Mesendoderm (in vitro differentiated cells): ENCODE measurements at regions not wholly inside any gene's neighbourhood (a gene's known extent, or its start where the extent isn't known, plus 50 kb on each side); places are given as distances from the start of the nearest gene placed in this dataset.

Experiments used
- DNase-seq: peaks from one replicate; pipeline ENCODE4 v3.0.0; 2013
- H2AK5ac ChIP-seq: 2 replicates; pipeline ENCODE4 v1.6.1; 2013; ENCODE audit warnings: low read length, inconsistent platforms
- H2BK120ac ChIP-seq: 2 replicates; pipeline ENCODE4 v1.6.1; 2013; ENCODE audit warnings: low read depth, mild to moderate bottlenecking, low read length, moderate library complexity, mixed read lengths
- H2BK15ac ChIP-seq: replicated peaks from 2 replicates; pipeline ENCODE4 v1.6.1; 2013; ENCODE audit warnings: low read depth, mild to moderate bottlenecking, moderate library complexity
- H2BK5ac ChIP-seq: 2 replicates; pipeline ENCODE4 v1.6.1; 2013; ENCODE audit warnings: low read length, inconsistent platforms
- H3K18ac ChIP-seq: 2 replicates; pipeline ENCODE4 v1.6.1; 2013; ENCODE audit warnings: mild to moderate bottlenecking, low read length, mixed read lengths
- H3K23ac ChIP-seq: one replicate; pipeline ENCODE4 v1.6.1; 2013; ENCODE audit warnings: low read length
- H3K27ac ChIP-seq: 2 replicates; pipeline ENCODE4 v1.5.1; 2013; ENCODE audit warnings: low read depth, mild to moderate bottlenecking, inconsistent platforms, low read length, moderate library complexity
- H3K27me3 ChIP-seq: 2 replicates; pipeline ENCODE4 v1.6.1; 2013; ENCODE audit warnings: low read length, control low read depth, mild to moderate bottlenecking, inconsistent platforms; ENCODE audit not compliant: insufficient read depth, poor library complexity
- H3K36me3 ChIP-seq: 2 replicates; pipeline ENCODE4 v1.6.1; 2013; ENCODE audit warnings: low read length, inconsistent platforms; ENCODE audit not compliant: control insufficient read depth, insufficient read depth
- H3K4ac ChIP-seq: one replicate; pipeline ENCODE4 v1.6.1; 2013; ENCODE audit warnings: low read depth, mild to moderate bottlenecking, low read length, moderate library complexity
- H3K4me1 ChIP-seq: 2 replicates; pipeline ENCODE4 v1.6.1; 2013; ENCODE audit warnings: low read depth, low read length, inconsistent platforms; ENCODE audit not compliant: control insufficient read depth
- H3K4me2 ChIP-seq: 2 replicates; pipeline ENCODE4 v1.6.1; 2013; ENCODE audit warnings: low read length
- H3K4me3 ChIP-seq: 2 replicates; pipeline ENCODE4 v1.5.1; 2013; ENCODE audit warnings: mild to moderate bottlenecking, low read length
- H3K56ac ChIP-seq: one replicate; pipeline ENCODE4 v1.6.1; 2013; ENCODE audit warnings: low read length
- H3K79me1 ChIP-seq: 2 replicates; pipeline ENCODE4 v1.6.1; 2013; ENCODE audit warnings: low read length, inconsistent platforms
- H3K79me2 ChIP-seq: 2 replicates; pipeline ENCODE4 v1.6.1; 2013; ENCODE audit warnings: mild to moderate bottlenecking, low read length; ENCODE audit not compliant: control insufficient read depth, insufficient read depth
- H3K9ac ChIP-seq: 2 replicates; pipeline ENCODE4 v1.6.1; 2013; ENCODE audit warnings: low read length, inconsistent platforms
- H4K5ac ChIP-seq: one replicate; pipeline ENCODE4 v1.6.1; 2013; ENCODE audit warnings: low read length
- H4K8ac ChIP-seq: one replicate; pipeline ENCODE4 v1.6.1; 2013; ENCODE audit warnings: low read depth, mild to moderate bottlenecking, control low read depth, low read length, moderate library complexity
- WGBS: extraction: QIAGEN DNeasy Blood & Tissue Kit; methylation state at CpG from one replicate; pipeline ENCODE4 v1.1.7; 2013; ENCODE audit warnings: low lambda C conversion rate, missing lambda C conversion rate; ENCODE audit not compliant: insufficient coverage; ENCODE audit errors: extremely low coverage; 5-methylcytosine and 5-hydroxymethylcytosine counted together

GRCh38 chr16:65961476-65962143 is 404.9 kb upstream of the CDH5 start:
- Histone ChIP-seq H3K4me3 (no peak overlapping the region), H3K23ac (no peak overlapping the region), H3K79me2 (no peaks in the 10 kb centered on the region), H4K8ac (no peak overlapping the region), H3K4ac (no peak overlapping the region), H3K79me1 (no peaks in the 10 kb centered on the region), H3K27me3 (no peaks in the 10 kb centered on the region), H3K27ac (no peak overlapping the region), H4K5ac (no peak overlapping the region), H2AK5ac (no peak overlapping the region), H3K36me3 (no peaks in the 10 kb centered on the region), H2BK15ac (no peak overlapping the region), H3K18ac (no peak overlapping the region), H3K9ac (no peak overlapping the region), H2BK120ac (no peak overlapping the region), H2BK5ac (no peak overlapping the region), H3K4me1 (peaks cover 8% of the 10 kb centered on the region), H3K56ac (no peak overlapping the region), H3K4me2 (no peak overlapping the region)
- DNase-seq = no peak
- no CpG with 5 or more reads among the region's 4 CpGs for WGBS

GRCh38 chr16:65959983-65960382 is 406.5 kb upstream of the CDH5 start:
- Histone ChIP-seq H3K56ac (no peak overlapping the region), H3K4me3 (no peak overlapping the region)

GRCh38 chr16:65958086-65958485 is 408.4 kb upstream of the CDH5 start:
- Histone ChIP-seq H3K4ac (no peak overlapping the region), H4K8ac (no peak overlapping the region), H3K27me3 (no peaks in the 10 kb centered on the region), H3K79me1 (no peaks in the 10 kb centered on the region), H3K27ac (no peak overlapping the region), H2AK5ac (no peak overlapping the region), H3K18ac (no peak overlapping the region), H3K79me2 (no peaks in the 10 kb centered on the region), H3K9ac (no peak overlapping the region), H4K5ac (no peak overlapping the region), H3K4me3 (no peak overlapping the region), H3K36me3 (no peaks in the 10 kb centered on the region), H3K4me2 (no peak overlapping the region), H2BK15ac (no peak overlapping the region), H3K56ac (no peak overlapping the region), H2BK120ac (no peak overlapping the region), H2BK5ac (no peak overlapping the region), H3K4me1 (peaks cover 8% of the 10 kb centered on the region), H3K23ac (no peak overlapping the region)
- WGBS = no CpG with 5 or more reads among the region's 3 CpGs
- DNase-seq = peak; percentile 18

More at GRCh38 chr16:65959983-65960382, 406.5 kb upstream of the CDH5 start:
- H3K79me2 ChIP-seq = no peaks in the 10 kb centered on the region
- no CpG with 5 or more reads among the region's 2 CpGs for WGBS
- no peak overlapping the region for H2BK120ac ChIP-seq
- H3K27me3 ChIP-seq = no peaks in the 10 kb centered on the region
- no peak overlapping the region for H2AK5ac ChIP-seq
- no peak overlapping the region for H3K23ac ChIP-seq
- H3K79me1 ChIP-seq = no peaks in the 10 kb centered on the region
- H3K4me2 ChIP-seq = no peak overlapping the region
- H3K4ac ChIP-seq = no peak overlapping the region
- H2BK5ac ChIP-seq = no peak overlapping the region
- peaks cover 8% of the 10 kb centered on the region for H3K4me1 ChIP-seq
- no peak overlapping the region for H2BK15ac ChIP-seq
- DNase-seq = no peak
- no peak overlapping the region for H3K27ac ChIP-seq
- H3K9ac ChIP-seq = no peak overlapping the region
- no peaks in the 10 kb centered on the region for H3K36me3 ChIP-seq
- no peak overlapping the region for H4K8ac ChIP-seq
- H3K18ac ChIP-seq = no peak overlapping the region
- H4K5ac ChIP-seq = no peak overlapping the region

DNA sequence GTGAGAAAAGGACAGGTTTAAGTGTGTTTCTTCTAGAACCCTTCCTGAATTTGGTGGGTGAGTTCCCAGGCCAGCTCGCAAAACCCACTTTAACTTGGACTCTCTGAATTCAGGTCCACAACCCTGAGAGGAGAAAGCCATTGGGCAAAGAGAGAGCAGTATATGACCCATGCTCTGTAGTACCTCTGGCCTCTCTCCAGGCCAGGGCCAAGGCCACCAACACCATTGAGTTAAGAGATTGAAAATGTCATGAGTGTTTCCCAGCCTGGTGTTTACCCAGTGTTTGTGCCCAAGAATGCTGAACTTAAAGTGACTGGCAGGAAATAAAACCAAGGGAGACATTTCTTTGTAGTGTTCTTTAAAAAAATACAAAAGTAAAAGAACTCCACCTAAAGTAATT is 410.4 kb upstream of the CDH5 start:
- Histone ChIP-seq H3K4me2 (no peak overlapping the region), H3K4me1 (peaks cover 8% of the 10 kb centered on the region), H4K8ac (no peak overlapping the region), H3K18ac (no peak overlapping the region), H3K4ac (no peak overlapping the region), H3K36me3 (no peaks in the 10 kb centered on the region), H2BK5ac (no peak overlapping the region), H3K27me3 (no peaks in the 10 kb centered on the region), H3K23ac (no peak overlapping the region), H3K9ac (no peak overlapping the region), H2AK5ac (no peak overlapping the region), H2BK120ac (no peak overlapping the region), H3K27ac (no peak overlapping the region), H3K56ac (no peak overlapping the region), H3K79me2 (no peaks in the 10 kb centered on the region), H3K4me3 (no peak overlapping the region), H4K5ac (no peak overlapping the region), H3K79me1 (no peaks in the 10 kb centered on the region), H2BK15ac (no peak overlapping the region)
- no peak for DNase-seq
- no CpG with 5 or more reads among the region's 1 CpG for WGBS

- no peak overlapping the region for H2BK15ac ChIP-seq
- H3K9ac ChIP-seq = no peak overlapping the region
- no peak overlapping the region for H4K8ac ChIP-seq
- no peaks in the 10 kb centered on the region for H3K79me2 ChIP-seq
- no peak overlapping the region for H2BK5ac ChIP-seq
- no peak overlapping the region for H3K4me2 ChIP-seq
- H3K56ac ChIP-seq = no peak overlapping the region
- H2AK5ac ChIP-seq = no peak overlapping the region
- no peak overlapping the region for H3K23ac ChIP-seq
- no peaks in the 10 kb centered on the region for H3K79me1 ChIP-seq
- no peak overlapping the region for H3K27ac ChIP-seq
- H3K36me3 ChIP-seq = no peaks in the 10 kb centered on the region
- peaks cover 5% of the 10 kb centered on the region for H3K4me1 ChIP-seq
- no CpG with 5 or more reads among the region's 2 CpGs for WGBS
- H3K4ac ChIP-seq = no peak overlapping the region
- no peak overlapping the region for H2BK120ac ChIP-seq
- no peaks in the 10 kb centered on the region for H3K27me3 ChIP-seq
- H3K18ac ChIP-seq = no peak overlapping the region
- H3K4me3 ChIP-seq = no peak overlapping the region
- H4K5ac ChIP-seq = no peak overlapping the region
- DNase-seq = no peak
Measured at GRCh38 chr16:65954446-65954845, 412.0 kb upstream of the CDH5 start.

- H2BK120ac ChIP-seq = no peak overlapping the region
- no peak overlapping the region for H3K27ac ChIP-seq
- no peak overlapping the region for H4K8ac ChIP-seq
- H3K4me3 ChIP-seq = no peak overlapping the region
- no peak overlapping the region for H3K9ac ChIP-seq
- DNase-seq = no peak
- no peaks in the 10 kb centered on the region for H3K79me2 ChIP-seq
- H3K18ac ChIP-seq = no peak overlapping the region
- H2BK5ac ChIP-seq = no peak overlapping the region
- no peaks in the 10 kb centered on the region for H3K79me1 ChIP-seq
- H3K4ac ChIP-seq = no peak overlapping the region
- H3K23ac ChIP-seq = no peak overlapping the region
- no peaks in the 10 kb centered on the region for H3K27me3 ChIP-seq
- H2AK5ac ChIP-seq = no peak overlapping the region
- H3K4me1 ChIP-seq = no peaks in the 10 kb centered on the region
- H3K36me3 ChIP-seq = no peaks in the 10 kb centered on the region
- no peak overlapping the region for H2BK15ac ChIP-seq
- no peak overlapping the region for H3K4me2 ChIP-seq
- no CpG with 5 or more reads among the region's 3 CpGs for WGBS
- H4K5ac ChIP-seq = no peak overlapping the region
- no peak overlapping the region for H3K56ac ChIP-seq
Measured at GRCh38 chr16:65950211-65950610, 416.3 kb upstream of the CDH5 start.
